Mucosa of descending colon (tissue), 3 donors: ENCODE measurements at regions not wholly inside any gene's neighbourhood (a gene's known extent, or its start where the extent isn't known, plus 50 kb on each side); places are given as distances from the start of the nearest gene placed in this dataset.

Source experiments
- ATAC-seq: fragments of 200-7000 bp; cut with Tn5 transposase; one replicate; pipeline ENCODE4 v1.9.1; 2020; ENCODE audit warnings: mild to moderate bottlenecking, moderate library complexity
- DNase-seq, 3 donors: peaks; one replicate each; pipeline ENCODE4 v3.0.0-alpha.2; 2020
- H3K36me3 ChIP-seq: fragments of 200-600 bp; one replicate; pipeline ENCODE4 v1.8.0; 2021; ENCODE audit warnings: low read depth, mild to moderate bottlenecking
- H3K4me1 ChIP-seq: fragments of 200-600 bp; one replicate; pipeline ENCODE4 v1.8.0; 2021; ENCODE audit warnings: low read depth, mild to moderate bottlenecking
- H3K4me3 ChIP-seq: fragments of 200-600 bp; one replicate; pipeline ENCODE4 v1.8.0; 2021; ENCODE audit warnings: mild to moderate bottlenecking
- H3K9me3 ChIP-seq: fragments of 200-600 bp; one replicate; pipeline ENCODE4 v1.8.0; 2021; ENCODE audit warnings: mild to moderate bottlenecking
- CTCF ChIP-seq: fragments of 200-600 bp; IDR thresholded peaks from one replicate; pipeline ENCODE4 v1.8.0; 2022; ENCODE audit warnings: antibody characterized with exemption, mild to moderate bottlenecking
- intact Hi-C, 2 donors: fragments of 100-400 bp; cut with DNase I in 1 of 2; cut with micrococcal nuclease in 1 of 2; formaldehyde crosslinking; loops; one replicate each; pipeline versions ENCODE4 v1.11.0 to v1.11.1; 2022; cut with DNase I, micrococcal nuclease
- donor health status: DM: no; HTN: no; CAD: no; lungs with moderate emphysema.
- donor health status: DM: no; HTN: no; CAD: no.
- donor health status: DM: no; HTN: yes; CAD: no.

- TF ChIP-seq CTCF, result no peak
- Histone ChIP-seq H3K4me1 (no peaks in the 10 kb centered on the region), H3K36me3 (no peaks in the 10 kb centered on the region), H3K4me3 (no peak overlapping the region), H3K9me3 (no peaks in the 10 kb centered on the region)
- intact Hi-C loops, result no loop called here
- ATAC-seq, result no peak
- DNase-seq, result no peak
Observed at GRCh38 chr12:126994599-126994998, 1272.4 kb upstream of the TMEM132C start.

- Histone ChIP-seq H3K9me3 (no peaks in the 10 kb centered on the region), H3K4me1 (no peaks in the 10 kb centered on the region), H3K36me3 (no peaks in the 10 kb centered on the region), H3K4me3 (no peak overlapping the region)
- ATAC-seq (no peak), DNase-seq (no peak)
- TF ChIP-seq CTCF, result no peak
- intact Hi-C loops, result no loop called here
Observed at GRCh38 chr12:126998031-126998430, 1268.9 kb upstream of the TMEM132C start.

- Histone ChIP-seq H3K9me3 (no peaks in the 10 kb centered on the region), H3K4me1 (no peaks in the 10 kb centered on the region), H3K4me3 (no peak overlapping the region), H3K36me3 (no peaks in the 10 kb centered on the region)
- TF ChIP-seq CTCF, result no peak
- DNase-seq, result no peak
- no peak for ATAC-seq
- intact Hi-C loops, result no loop called here
Observed at GRCh38 chr12:126998747-126999285, 1268.2 kb upstream of the TMEM132C start.

- ATAC-seq (no peak), DNase-seq (no peak)
- no peak for TF ChIP-seq CTCF
- H3K4me1 ChIP-seq, result no peaks in the 10 kb centered on the region
- no peak overlapping the region for H3K4me3 ChIP-seq
- H3K36me3 ChIP-seq, result no peaks in the 10 kb centered on the region
- intact Hi-C loops, result no loop called here
- no peaks in the 10 kb centered on the region for H3K9me3 ChIP-seq
Observed at GRCh38 chr12:126999352-126999751, 1267.6 kb upstream of the TMEM132C start.

- intact Hi-C loops, result no loop called here
- ATAC-seq, result no peak
- TF ChIP-seq CTCF, result no peak
- DNase-seq, result no peak
- Histone ChIP-seq H3K9me3 (no peaks in the 10 kb centered on the region), H3K4me3 (no peak overlapping the region), H3K36me3 (no peaks in the 10 kb centered on the region), H3K4me1 (no peaks in the 10 kb centered on the region)
Observed at GRCh38 chr12:127005406-127005805, 1261.6 kb upstream of the TMEM132C start.

- Histone ChIP-seq H3K36me3 (no peaks in the 10 kb centered on the region), H3K4me3 (no peak overlapping the region), H3K4me1 (no peaks in the 10 kb centered on the region), H3K9me3 (no peaks in the 10 kb centered on the region)
- no peak for TF ChIP-seq CTCF
- no peak for ATAC-seq
- intact Hi-C loops, result no loop called here
- no peak for DNase-seq
Observed at GRCh38 chr12:127006972-127007371, 1260.0 kb upstream of the TMEM132C start.
